Frontal cortex (tissue), 3 donors: ENCODE measurements at regions not wholly inside any gene's neighbourhood (a gene's known extent, or its start where the extent isn't known, plus 50 kb on each side); places are given as distances from the start of the nearest gene placed in this dataset.

Experiments
- DNase-seq, 2 donors: peaks; one replicate each; pipeline ENCODE4 v3.0.0; 2012; ENCODE audit warnings: low spot score in 2 of 2
- FAIRE-seq: peaks from 2 replicates; lab custom pipeline; 2012; peaks lifted over from hg19 to GRCh38; lab: Jason Lieb, UNC
- donor health status: control.
- donor health status: control.
- donor health status: control.

GRCh38 chr4:123990310-123990870, 593.8 kb downstream of the SPRY1 start:
- FAIRE-seq (no peak), DNase-seq (no peak)

GRCh38 chr4:123994917-123995316, 598.3 kb downstream of the SPRY1 start:
- FAIRE-seq (no peak), DNase-seq (no peak)

GRCh38 chr4:123995936-123996335, 599.3 kb downstream of the SPRY1 start:
- DNase-seq: no peak
- FAIRE-seq: no peak

- DNase-seq (no peak), FAIRE-seq (no peak)
Measured at GRCh38 chr4:123996718-123997510, 600.3 kb downstream of the SPRY1 start.

- DNase-seq (no peak), FAIRE-seq (no peak)
Measured at GRCh38 chr4:123997776-123998449, 601.3 kb downstream of the SPRY1 start.

GRCh38 chr4:124000233-124000632, 603.6 kb downstream of the SPRY1 start:
- DNase-seq: no peak
- FAIRE-seq: no peak

- FAIRE-seq: no peak
- no peak for DNase-seq
Measured at GRCh38 chr4:124015766-124016165, 619.2 kb downstream of the SPRY1 start.

- FAIRE-seq: no peak
- no peak for DNase-seq
Measured at GRCh38 chr4:124017185-124017785, 620.7 kb downstream of the SPRY1 start.

GRCh38 chr4:124018383-124019317, 622.1 kb downstream of the SPRY1 start:
- FAIRE-seq (no peak), DNase-seq (peak in 1 of 2 donors; percentile 5)

GRCh38 chr4:124019749-124020549, 623.4 kb downstream of the SPRY1 start:
- no peak for FAIRE-seq
- DNase-seq: no peak

GRCh38 chr4:124025000-124025399, 628.4 kb downstream of the SPRY1 start:
- no peak for FAIRE-seq
- no peak for DNase-seq

- FAIRE-seq (no peak), DNase-seq (no peak)
Measured at GRCh38 chr4:124025428-124025827, 628.8 kb downstream of the SPRY1 start.

GRCh38 chr4:124028182-124028581, 631.6 kb downstream of the SPRY1 start:
- no peak for FAIRE-seq
- no peak for DNase-seq

GRCh38 chr4:124030147-124030546, 633.6 kb downstream of the SPRY1 start:
- no peak for FAIRE-seq
- no peak for DNase-seq

GRCh38 chr4:124032035-124032434, 635.4 kb downstream of the SPRY1 start:
- DNase-seq (no peak), FAIRE-seq (no peak)

- no peak for DNase-seq
- FAIRE-seq: no peak
Measured at GRCh38 chr4:124035364-124036041, 638.9 kb downstream of the SPRY1 start.

- no peak for DNase-seq
- FAIRE-seq: no peak
Measured at GRCh38 chr4:124037236-124037635, 640.6 kb downstream of the SPRY1 start.

- no peak for DNase-seq
- FAIRE-seq: no peak
Measured at GRCh38 chr4:124044330-124044729, 647.7 kb downstream of the SPRY1 start.
